Vagina (tissue), 2 donors: ENCODE measurements at regions not wholly inside any gene's neighbourhood (a gene's known extent, or its start where the extent isn't known, plus 50 kb on each side); places are given as distances from the start of the nearest gene placed in this dataset.

Source experiments
- CTCF ChIP-seq, 3 experiments: fragments of 450-650 bp in 2 of 3; fragments of 200-600 bp in 1 of 3; sonication (generic) in 1 of 3; IDR thresholded peaks; one replicate each; pipeline ENCODE4 v1.5.1; 2017 to 2019; ENCODE audit warnings: antibody characterized with exemption in 3 of 3, mild to moderate bottlenecking in 2 of 3, moderate library complexity in 2 of 3
- POLR2A ChIP-seq, 2 donors: fragments of 450-650 bp; IDR thresholded peaks; one replicate each; pipeline ENCODE4 v1.6.1; 2017; ENCODE audit warnings: antibody characterized with exemption in 2 of 2, mild to moderate bottlenecking in 2 of 2, moderate library complexity in 2 of 2
- POLR2AphosphoS5 ChIP-seq, 2 donors: sonication (generic); formaldehyde crosslinking; IDR thresholded peaks; one replicate each; pipeline ENCODE4 v1.9.0; 2017; ENCODE audit warnings: antibody characterized with exemption in 2 of 2, mild to moderate bottlenecking in 2 of 2, low read depth in 1 of 2; ENCODE audit not compliant: insufficient read depth in 1 of 2

- no peak for TF ChIP-seq CTCF (IDR thresholded peaks at IDR 0.05)
- no peak for TF ChIP-seq POLR2AphosphoS5 (IDR thresholded peaks at IDR 0.05; ENCODE audit: insufficient read depth in 1 of 2, low read depth in 1 of 2)
- TF ChIP-seq POLR2A (IDR thresholded peaks at IDR 0.05): no peak
These were observed 639.9 kb upstream of the PIK3C3 start for GRCh38 chr18:41315134-41315533.
